ENCODE measurements at regions not wholly inside any gene's neighbourhood (a gene's known extent, or its start where the extent isn't known, plus 50 kb on each side); places are given as distances from the start of the nearest gene placed in this dataset.
"Not testable (repeated sequence)": the region's sequence is repeated elsewhere in the genome, so short reads cannot be mapped to it uniquely, and the experiment has no call there.

DNA sequence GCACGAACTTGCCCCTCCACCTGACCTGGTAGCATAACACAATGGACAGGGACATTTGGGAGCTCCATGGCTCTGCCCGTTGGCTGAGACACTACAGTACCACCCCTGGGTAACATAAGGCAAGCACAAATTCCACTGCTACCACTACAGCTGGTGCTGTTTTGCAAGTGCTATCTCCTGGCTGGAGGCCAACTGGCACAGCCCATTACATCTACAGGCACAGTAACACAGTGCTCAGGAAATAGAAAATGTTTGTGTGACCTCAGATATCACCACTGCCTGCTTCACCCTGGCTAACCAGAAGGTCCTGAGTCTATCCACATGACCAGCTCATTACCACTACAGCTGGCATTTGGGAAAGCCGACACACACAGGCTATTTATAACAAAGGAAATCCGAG is 631.1 kb upstream of the MBL2 start:
- no peaks in the 10 kb centered on the region for H3K36me3 Mint-ChIP-seq
- CTCF ChIA-PET = no interaction called here
- no peak for DNase-seq
- H3K27me3 Mint-ChIP-seq = no peaks in the 10 kb centered on the region
- H3K9me3 Mint-ChIP-seq = peaks cover 5% of the 10 kb centered on the region
- H3K27ac Mint-ChIP-seq = no peak overlapping the region
- H3K4me3 Mint-ChIP-seq = no peak overlapping the region
- no peaks in the 10 kb centered on the region for H3K4me1 Mint-ChIP-seq

DNA sequence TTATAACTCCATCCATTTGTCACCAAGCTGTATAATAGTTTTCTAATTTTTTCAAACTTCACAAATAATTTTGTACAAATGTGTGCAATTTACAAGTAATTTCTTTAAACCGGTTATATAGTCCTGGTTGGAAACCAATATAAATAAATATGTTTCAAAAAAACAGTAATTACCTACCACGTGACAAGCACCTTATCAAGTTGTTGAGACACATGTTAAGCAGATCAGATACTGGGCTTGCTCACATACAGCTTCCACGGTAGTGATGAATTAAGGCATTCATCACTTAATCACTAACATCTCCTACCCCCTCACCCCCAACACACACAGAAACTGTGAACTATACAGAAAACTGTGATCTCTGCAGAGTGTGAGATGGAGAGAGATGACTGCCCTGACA is 630.0 kb upstream of the MBL2 start:
- DNase-seq = no peak
- no peak overlapping the region for H3K4me3 Mint-ChIP-seq
- no peak overlapping the region for H3K27ac Mint-ChIP-seq
- no peaks in the 10 kb centered on the region for H3K4me1 Mint-ChIP-seq
- no peaks in the 10 kb centered on the region for H3K36me3 Mint-ChIP-seq
- peaks cover 5% of the 10 kb centered on the region for H3K9me3 Mint-ChIP-seq
- no peaks in the 10 kb centered on the region for H3K27me3 Mint-ChIP-seq
- CTCF ChIA-PET = no interaction called here

DNA sequence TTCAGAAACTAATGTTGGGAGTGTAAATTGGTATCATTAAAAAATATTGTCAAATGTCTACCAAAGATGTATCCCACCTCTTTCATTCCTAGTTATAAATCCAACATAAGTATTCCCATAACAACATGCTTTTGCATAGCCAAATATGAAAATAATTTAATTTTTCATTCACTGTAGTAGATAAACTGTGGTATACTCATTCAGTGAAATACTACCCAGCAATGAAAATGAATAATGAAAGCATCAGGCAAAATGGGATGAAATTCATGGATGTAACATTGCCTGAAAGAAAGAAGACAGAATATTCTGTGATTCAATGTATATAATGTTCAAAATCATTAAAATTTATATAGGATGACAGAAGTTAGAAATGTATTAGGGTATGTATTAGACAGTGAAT is 629.0 kb upstream of the MBL2 start:
- H3K36me3 Mint-ChIP-seq = no peaks in the 10 kb centered on the region
- peaks cover 5% of the 10 kb centered on the region for H3K9me3 Mint-ChIP-seq
- H3K27ac Mint-ChIP-seq = no peak overlapping the region
- DNase-seq = no peak
- H3K4me3 Mint-ChIP-seq = no peak overlapping the region
- H3K4me1 Mint-ChIP-seq = no peaks in the 10 kb centered on the region
- CTCF ChIA-PET = no interaction called here
- H3K27me3 Mint-ChIP-seq = no peaks in the 10 kb centered on the region

DNA sequence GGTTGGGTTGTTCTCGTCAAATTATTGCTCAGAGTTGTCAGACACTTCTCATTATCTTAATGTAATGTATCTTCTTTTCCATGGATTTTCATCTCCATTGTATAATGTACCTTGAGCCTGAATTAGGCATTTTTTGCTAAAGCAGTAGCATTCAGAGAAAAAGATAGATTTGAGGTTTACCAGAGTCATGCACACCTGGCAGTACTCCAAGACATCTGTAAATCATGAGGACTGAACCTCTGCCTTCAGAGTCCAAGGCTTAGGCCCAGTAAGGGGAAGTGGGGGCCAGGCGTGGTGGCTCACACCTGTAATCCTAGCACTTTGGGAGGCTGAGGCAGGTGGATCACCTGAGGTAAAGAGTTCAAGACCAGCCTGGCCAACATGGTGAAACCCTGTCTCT is 624.3 kb upstream of the MBL2 start:
- no peak for DNase-seq
- H3K36me3 Mint-ChIP-seq = no peaks in the 10 kb centered on the region
- H3K4me1 Mint-ChIP-seq = no peaks in the 10 kb centered on the region
- CTCF ChIA-PET = no interaction called here
- H3K4me3 Mint-ChIP-seq = no peak overlapping the region
- no peaks in the 10 kb centered on the region for H3K27me3 Mint-ChIP-seq
- H3K27ac Mint-ChIP-seq = no peak overlapping the region
- H3K9me3 Mint-ChIP-seq = peaks cover 13% of the 10 kb centered on the region

DNA sequence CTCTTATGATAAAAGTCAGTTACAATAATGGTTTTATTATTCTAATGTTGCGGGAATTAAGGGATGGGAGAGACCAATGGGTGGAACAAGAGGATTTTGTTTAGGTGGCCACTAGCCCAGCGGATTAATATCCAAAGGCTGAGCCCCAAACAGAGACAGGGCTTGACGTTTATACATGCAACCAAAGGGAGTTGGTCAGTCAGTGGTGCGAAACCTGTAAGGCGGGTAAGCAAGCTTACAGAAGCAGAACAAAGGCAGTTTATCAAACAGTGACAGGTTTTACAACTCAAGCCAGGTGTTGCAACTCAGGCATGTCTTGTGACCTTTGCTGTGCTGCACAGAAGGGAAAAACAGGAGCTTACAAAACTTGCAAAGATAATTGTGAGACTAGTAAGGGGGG is 622.9 kb upstream of the MBL2 start:
- Mint-ChIP-seq H3K9me3 (peaks cover 16% of the 10 kb centered on the region), H3K27me3 (no peaks in the 10 kb centered on the region), H3K36me3 (no peaks in the 10 kb centered on the region), H3K4me1 (no peaks in the 10 kb centered on the region), H3K27ac (no peak overlapping the region), H3K4me3 (no peak overlapping the region)
- CTCF ChIA-PET = no interaction called here
- DNase-seq = no peak

DNA sequence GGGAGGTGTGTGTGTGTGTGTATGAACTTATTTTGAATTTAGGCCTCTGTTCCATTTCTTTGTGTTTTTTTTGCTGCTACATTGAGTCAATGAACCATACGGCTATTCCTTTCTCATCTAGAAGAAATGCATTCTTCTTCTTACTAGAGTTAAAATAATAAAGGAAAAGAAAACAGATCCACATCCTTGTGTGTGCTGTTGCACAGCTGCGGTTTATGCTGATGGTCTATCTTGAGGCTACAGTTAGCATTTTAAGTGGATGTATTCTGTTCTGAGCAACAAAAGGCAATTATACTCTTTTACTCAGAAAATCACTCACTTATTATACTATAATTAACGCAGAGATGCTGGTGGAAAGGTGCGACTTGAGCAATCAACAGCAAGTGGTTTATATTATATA is 615.0 kb upstream of the MBL2 start:
- Mint-ChIP-seq H3K27me3 (no peaks in the 10 kb centered on the region), H3K27ac (no peak overlapping the region), H3K36me3 (no peaks in the 10 kb centered on the region), H3K4me3 (no peak overlapping the region), H3K9me3 (peaks cover 10% of the 10 kb centered on the region), H3K4me1 (no peaks in the 10 kb centered on the region)
- CTCF ChIA-PET = no interaction called here
- no peak for DNase-seq

DNA sequence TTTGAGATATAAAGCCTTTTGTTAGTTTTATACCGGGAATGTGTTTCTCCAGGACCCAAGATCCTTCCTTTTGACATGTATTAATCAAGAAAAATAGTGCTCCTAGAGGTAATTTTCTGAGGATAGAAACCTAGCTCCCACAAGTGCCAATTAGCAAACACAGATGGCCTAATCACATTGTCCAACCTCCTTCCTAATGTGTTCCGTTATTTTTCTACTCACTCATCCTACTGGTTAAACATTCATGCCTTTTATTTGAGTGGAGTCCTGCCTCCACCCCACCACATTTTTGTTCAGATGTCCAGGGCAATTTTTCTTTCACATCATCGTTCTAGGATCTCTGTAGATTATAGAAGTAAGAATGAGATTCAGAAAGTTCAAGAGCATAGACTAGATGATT is 610.0 kb upstream of the MBL2 start:
- H3K27me3 Mint-ChIP-seq = no peaks in the 10 kb centered on the region
- H3K27ac Mint-ChIP-seq = no peak overlapping the region
- H3K9me3 Mint-ChIP-seq = peaks cover 15% of the 10 kb centered on the region
- DNase-seq = no peak
- H3K4me1 Mint-ChIP-seq = no peaks in the 10 kb centered on the region
- no peak overlapping the region for H3K4me3 Mint-ChIP-seq
- no peaks in the 10 kb centered on the region for H3K36me3 Mint-ChIP-seq
- CTCF ChIA-PET = no interaction called here

DNA sequence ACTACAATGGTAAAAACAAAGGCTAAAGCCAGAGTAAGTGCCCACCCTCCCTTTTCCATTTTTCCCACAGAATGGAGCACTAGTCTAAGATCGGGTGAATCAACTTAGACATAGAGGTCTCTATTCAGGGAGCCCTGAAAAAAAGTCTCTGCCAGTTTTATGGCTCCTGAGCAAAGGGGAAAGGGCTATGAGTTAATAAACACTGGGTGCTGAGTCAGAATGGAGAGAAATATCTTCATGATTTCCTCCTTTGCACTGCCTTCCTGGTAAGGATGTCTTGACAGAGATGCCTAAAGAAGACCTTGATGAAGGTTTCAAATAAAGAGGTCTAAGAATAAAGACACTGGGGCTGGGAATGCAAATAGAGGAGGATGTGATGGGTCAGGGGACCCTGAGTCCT is 607.4 kb upstream of the MBL2 start:
- Mint-ChIP-seq H3K27ac (no peak overlapping the region), H3K4me1 (no peaks in the 10 kb centered on the region), H3K27me3 (no peaks in the 10 kb centered on the region), H3K4me3 (no peak overlapping the region), H3K9me3 (peaks cover 21% of the 10 kb centered on the region), H3K36me3 (no peaks in the 10 kb centered on the region)
- DNase-seq = no peak
- CTCF ChIA-PET = no interaction called here

DNA sequence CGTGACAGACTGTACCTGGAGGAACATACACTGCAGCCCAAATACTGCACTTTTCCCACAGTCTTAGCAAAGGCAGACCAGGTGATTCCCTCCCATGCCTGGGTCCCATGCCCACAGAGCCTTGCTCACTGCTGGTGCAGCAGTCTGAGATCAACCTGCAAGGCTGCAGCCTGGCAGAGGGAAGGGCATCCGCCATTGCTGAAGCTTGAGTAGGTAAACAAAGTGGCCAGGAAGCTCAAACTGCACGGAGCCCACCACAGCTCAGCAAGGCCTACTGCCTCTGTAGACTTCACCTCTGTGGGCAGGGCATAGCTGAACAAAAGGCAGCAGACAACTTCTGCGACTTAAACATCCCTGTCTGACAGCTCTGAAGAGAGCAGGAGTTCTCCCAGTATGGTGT is 597.8 kb upstream of the MBL2 start:
- Mint-ChIP-seq H3K4me1 (no peaks in the 10 kb centered on the region), H3K36me3 (no peaks in the 10 kb centered on the region), H3K9me3 (peaks cover 27% of the 10 kb centered on the region), H3K27ac (no peak overlapping the region), H3K4me3 (no peak overlapping the region), H3K27me3 (no peaks in the 10 kb centered on the region)
- CTCF ChIA-PET = no interaction called here
- no peak for DNase-seq

DNA sequence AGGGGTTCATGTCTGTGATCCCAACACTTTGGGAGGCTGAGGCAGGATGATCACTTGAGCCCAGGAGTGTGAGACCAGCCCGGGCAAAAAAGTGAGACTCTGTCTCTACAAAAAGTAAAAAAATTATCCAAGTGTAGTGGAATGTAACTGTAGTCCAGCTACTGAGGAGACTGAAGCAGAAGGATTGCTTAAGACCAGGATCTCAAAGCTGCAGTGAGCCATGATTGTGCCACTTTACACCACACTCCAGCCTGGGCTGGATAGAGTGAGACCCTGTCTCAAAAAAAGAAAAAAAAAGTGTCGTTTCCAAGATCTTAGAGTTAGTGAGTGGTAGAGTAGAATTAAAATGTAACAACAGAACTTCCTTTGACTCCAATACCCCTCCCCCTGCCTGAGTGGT is 589.4 kb upstream of the MBL2 start:
- Mint-ChIP-seq H3K27ac (no peak overlapping the region), H3K9me3 (peaks cover 12% of the 10 kb centered on the region), H3K4me3 (no peak overlapping the region), H3K27me3 (no peaks in the 10 kb centered on the region), H3K36me3 (no peaks in the 10 kb centered on the region), H3K4me1 (no peaks in the 10 kb centered on the region)
- DNase-seq = no peak
- CTCF ChIA-PET = no interaction called here

DNA sequence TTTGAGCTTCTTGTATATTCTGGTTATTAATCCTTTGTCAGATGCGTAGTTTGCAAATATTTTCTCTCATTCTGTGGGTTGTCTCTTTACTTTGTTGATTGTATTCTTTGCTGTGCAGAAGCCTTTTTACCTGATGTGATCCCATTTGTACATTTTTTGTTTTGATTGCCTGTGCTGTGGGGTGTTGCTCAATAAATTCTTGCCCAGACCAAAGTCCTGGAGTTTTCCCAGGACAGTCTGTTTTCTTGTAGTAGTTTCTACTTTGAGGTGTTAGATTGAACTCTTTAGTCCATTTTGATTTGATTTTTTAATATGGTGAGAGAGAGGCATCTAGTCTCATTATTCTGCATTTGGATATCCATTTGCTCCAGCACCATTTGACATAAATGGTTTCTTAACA is 588.7 kb upstream of the MBL2 start:
- CTCF ChIA-PET = no interaction called here
- H3K27ac Mint-ChIP-seq = no peak overlapping the region
- DNase-seq = no peak
- H3K36me3 Mint-ChIP-seq = no peaks in the 10 kb centered on the region
- H3K27me3 Mint-ChIP-seq = no peaks in the 10 kb centered on the region
- H3K4me1 Mint-ChIP-seq = no peaks in the 10 kb centered on the region
- H3K4me3 Mint-ChIP-seq = no peak overlapping the region
- peaks cover 12% of the 10 kb centered on the region for H3K9me3 Mint-ChIP-seq

DNA sequence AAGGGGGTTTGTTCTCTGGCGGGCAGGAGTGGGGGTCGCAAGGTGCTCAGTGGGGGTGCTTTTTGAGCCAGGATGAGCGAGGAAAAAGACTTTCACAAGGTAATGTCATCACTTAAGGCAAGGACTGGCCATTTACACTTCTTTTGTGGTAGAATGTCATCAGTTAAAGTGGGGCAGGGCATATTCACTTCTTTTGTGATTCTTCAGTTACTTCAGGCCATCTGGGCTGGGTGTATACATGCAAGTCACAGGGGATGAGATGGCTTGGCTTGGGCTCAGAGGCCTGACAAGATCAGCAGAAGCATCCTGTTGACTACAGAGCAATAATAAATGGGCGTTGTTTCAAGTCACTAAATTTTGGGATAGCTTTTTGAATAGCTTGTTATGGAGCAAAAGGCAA is 586.4 kb upstream of the MBL2 start:
- DNase-seq, H3K27ac Mint-ChIP-seq, H3K36me3 Mint-ChIP-seq, H3K4me1 Mint-ChIP-seq, CTCF ChIA-PET, H3K27me3 Mint-ChIP-seq, H3K4me3 Mint-ChIP-seq: not testable (repeated sequence)
- peaks cover 19% of the 10 kb centered on the region for H3K9me3 Mint-ChIP-seq

DNA sequence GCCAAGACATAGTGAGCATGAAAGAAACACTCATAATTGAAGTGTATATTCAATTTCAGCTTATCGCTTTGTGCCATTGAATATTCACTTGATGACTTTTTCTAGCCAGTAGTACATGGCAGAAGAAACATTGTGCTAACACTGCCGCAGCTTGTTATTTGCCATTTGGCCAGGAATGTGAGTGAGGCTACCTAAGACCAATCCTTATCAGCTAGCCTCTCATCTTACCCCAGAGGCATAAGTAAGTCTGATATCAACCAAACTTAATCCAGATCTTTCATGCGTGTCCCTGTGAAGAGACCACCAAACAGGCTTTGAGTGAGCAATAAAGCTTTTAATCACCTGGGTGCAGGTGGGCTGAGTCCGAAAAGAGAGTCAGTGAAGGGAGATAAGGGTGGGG is 586.0 kb upstream of the MBL2 start:
- Mint-ChIP-seq H3K4me3 (no peak overlapping the region), H3K4me1 (no peaks in the 10 kb centered on the region), H3K36me3 (no peaks in the 10 kb centered on the region), H3K27ac (no peak overlapping the region), H3K9me3 (peaks cover 19% of the 10 kb centered on the region), H3K27me3 (no peaks in the 10 kb centered on the region)
- CTCF ChIA-PET = no interaction called here
- DNase-seq = no peak

DNA sequence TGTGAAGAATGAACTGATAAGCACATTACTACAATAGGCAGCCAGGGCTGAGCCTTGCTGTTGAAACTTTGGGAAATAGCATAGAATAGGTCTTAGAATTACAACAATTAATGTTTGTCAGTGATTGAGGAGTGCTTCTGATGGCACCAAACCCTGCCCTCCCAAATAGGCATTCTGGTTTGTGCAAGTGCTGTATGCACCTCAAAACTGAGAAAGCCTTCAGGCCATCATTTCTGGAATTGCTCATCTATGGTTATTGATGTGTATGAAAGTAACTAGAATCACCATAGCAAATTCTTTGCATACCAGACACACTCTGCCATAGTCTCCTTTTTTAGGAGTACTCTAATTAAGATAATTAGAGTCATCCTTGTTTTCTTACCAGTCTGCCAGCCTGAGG is 585.0 kb upstream of the MBL2 start:
- Mint-ChIP-seq H3K9me3 (peaks cover 19% of the 10 kb centered on the region), H3K27me3 (no peaks in the 10 kb centered on the region), H3K36me3 (no peaks in the 10 kb centered on the region), H3K4me3 (no peak overlapping the region), H3K4me1 (no peaks in the 10 kb centered on the region), H3K27ac (no peak overlapping the region)
- CTCF ChIA-PET = no interaction called here
- no peak for DNase-seq

DNA sequence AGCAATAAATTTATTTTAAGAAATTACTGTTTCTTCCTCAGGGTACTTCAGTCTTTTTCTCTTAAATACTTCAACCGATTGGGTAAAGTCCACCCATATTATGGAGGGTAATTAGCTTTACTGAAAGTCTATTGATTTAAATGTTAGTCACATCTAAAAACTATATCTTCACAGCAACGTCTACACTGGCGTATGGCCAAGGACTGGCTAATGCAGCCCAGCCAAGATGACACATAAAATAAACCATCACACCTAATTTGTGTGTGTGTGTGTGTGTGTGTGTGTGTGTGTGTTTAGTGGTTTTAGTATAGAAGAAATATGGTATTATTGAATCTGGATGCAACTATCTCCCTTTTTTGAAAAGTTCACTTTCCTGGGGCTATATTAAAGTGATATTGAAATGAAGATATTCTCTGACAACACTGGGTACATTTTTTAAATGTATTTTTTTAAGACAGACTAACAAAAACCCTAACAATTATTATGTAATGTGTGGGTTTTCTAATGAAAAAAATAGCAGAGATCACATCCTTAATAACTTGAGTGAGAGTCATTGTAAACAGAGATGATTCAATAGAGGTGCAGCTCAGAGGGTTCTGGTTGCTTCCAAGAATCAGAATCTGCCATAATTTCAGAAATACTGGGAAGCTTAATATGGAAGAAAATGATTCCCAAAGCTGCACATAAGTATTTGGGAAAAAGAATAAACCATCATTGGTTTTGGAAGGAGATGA is 584.2 kb upstream of the MBL2 start:
- DNase-seq = no peak
- CTCF ChIA-PET = no interaction called here
- no peaks in the 10 kb centered on the region for H3K4me1 Mint-ChIP-seq
- no peak overlapping the region for H3K27ac Mint-ChIP-seq
- peaks cover 19% of the 10 kb centered on the region for H3K9me3 Mint-ChIP-seq
- no peak overlapping the region for H3K4me3 Mint-ChIP-seq
- H3K27me3 Mint-ChIP-seq = no peaks in the 10 kb centered on the region
- no peaks in the 10 kb centered on the region for H3K36me3 Mint-ChIP-seq

DNA sequence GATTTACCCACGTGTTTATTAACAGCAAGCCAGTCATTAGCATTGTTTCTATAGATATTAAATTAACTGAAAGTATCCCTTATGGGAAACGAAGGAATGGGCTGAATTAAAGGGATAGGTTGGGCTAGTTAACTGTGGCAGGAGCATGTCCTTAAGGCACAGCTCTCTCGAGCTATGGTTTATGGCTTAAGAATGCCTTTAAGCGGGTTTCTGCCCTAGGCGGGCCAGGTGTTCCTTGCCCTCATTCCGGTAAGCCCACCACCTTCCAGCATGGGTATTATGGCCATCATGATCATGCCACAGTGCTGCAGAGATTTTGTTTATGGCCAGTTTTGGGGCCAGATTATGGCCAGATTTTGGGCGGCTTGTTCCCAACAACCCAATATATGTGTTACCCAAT is 569.9 kb upstream of the MBL2 start:
- H3K9me3 Mint-ChIP-seq = peaks cover 18% of the 10 kb centered on the region
- H3K4me1 Mint-ChIP-seq, H3K36me3 Mint-ChIP-seq, H3K27ac Mint-ChIP-seq, H3K4me3 Mint-ChIP-seq, CTCF ChIA-PET, DNase-seq, H3K27me3 Mint-ChIP-seq: not testable (repeated sequence)
